ENCODE measurements at regions not wholly inside any gene's neighbourhood (a gene's known extent, or its start where the extent isn't known, plus 50 kb on each side); places are given as distances from the start of the nearest gene placed in this dataset.

DNA sequence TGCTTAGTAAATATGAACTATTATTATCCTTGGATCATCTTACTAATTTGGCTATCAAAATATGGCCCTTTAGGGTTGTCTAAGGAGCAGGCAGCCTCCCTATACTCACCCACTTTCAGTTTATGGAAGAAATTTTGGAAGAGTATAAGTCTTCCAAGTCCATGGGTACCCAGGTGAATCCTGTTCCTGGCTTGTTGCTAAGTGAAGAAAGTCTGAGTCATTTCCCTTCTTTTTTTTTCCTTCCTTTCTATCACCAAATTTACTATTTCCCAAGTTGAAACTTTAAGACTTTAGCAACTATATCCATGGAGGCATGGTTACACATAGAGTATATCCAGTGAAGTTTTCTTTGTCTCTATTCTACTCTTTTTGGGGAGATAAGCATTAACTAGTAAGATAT, 184.0 kb upstream of the ACTBL2 start:
- Histone ChIP-seq H3K4me1 (no peaks in the 10 kb centered on the region), H3K4me3 (no peak overlapping the region), H3K9me3 (no peaks in the 10 kb centered on the region), H3K27ac (no peak overlapping the region), H3K27me3 (no peaks in the 10 kb centered on the region), H3K36me3 (replicated peaks in 1 of 2; ENCODE audit: insufficient read depth in 1 of 2, low read depth in 2 of 2) (no peaks in the 10 kb centered on the region)
- DNase-seq (no peak), ATAC-seq (no peak)
- no peak for TF ChIP-seq POLR2A (IDR thresholded peaks at IDR 0.05)
- TF ChIP-seq, protein P1, sequence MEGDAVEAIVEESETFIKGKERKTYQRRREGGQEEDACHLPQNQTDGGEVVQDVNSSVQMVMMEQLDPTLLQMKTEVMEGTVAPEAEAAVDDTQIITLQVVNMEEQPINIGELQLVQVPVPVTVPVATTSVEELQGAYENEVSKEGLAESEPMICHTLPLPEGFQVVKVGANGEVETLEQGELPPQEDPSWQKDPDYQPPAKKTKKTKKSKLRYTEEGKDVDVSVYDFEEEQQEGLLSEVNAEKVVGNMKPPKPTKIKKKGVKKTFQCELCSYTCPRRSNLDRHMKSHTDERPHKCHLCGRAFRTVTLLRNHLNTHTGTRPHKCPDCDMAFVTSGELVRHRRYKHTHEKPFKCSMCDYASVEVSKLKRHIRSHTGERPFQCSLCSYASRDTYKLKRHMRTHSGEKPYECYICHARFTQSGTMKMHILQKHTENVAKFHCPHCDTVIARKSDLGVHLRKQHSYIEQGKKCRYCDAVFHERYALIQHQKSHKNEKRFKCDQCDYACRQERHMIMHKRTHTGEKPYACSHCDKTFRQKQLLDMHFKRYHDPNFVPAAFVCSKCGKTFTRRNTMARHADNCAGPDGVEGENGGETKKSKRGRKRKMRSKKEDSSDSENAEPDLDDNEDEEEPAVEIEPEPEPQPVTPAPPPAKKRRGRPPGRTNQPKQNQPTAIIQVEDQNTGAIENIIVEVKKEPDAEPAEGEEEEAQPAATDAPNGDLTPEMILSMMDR (IDR thresholded peaks at IDR 0.05) = no peak
- intact Hi-C loops (cut with DNase I) = no loop called here

- intact Hi-C loops (cut with DNase I) = no loop called here
- H3K4me1 ChIP-seq = no peaks in the 10 kb centered on the region
- H3K27ac ChIP-seq = no peak overlapping the region
- no peaks in the 10 kb centered on the region for H3K36me3 ChIP-seq (replicated peaks in 1 of 2; ENCODE audit: insufficient read depth in 1 of 2, low read depth in 2 of 2)
- ATAC-seq (no peak), DNase-seq (no peak)
- no peak for TF ChIP-seq POLR2A (IDR thresholded peaks at IDR 0.05)
- TF ChIP-seq, protein P1 (IDR thresholded peaks at IDR 0.05) = no peak
- no peak overlapping the region for H3K4me3 ChIP-seq
- no peaks in the 10 kb centered on the region for H3K27me3 ChIP-seq
- no peaks in the 10 kb centered on the region for H3K9me3 ChIP-seq
- 90 to 96% methylated on average over 7 of the region's 7 CpGs for WGBS, 2 donors
These were observed 182.7 kb upstream of the ACTBL2 start for GRCh38 chr5:57665146-57665936.

GRCh38 chr5:57664700-57665099, 182.1 kb upstream of the ACTBL2 start:
- intact Hi-C loops (cut with DNase I) = no loop called here
- TF ChIP-seq POLR2A (IDR thresholded peaks at IDR 0.05) = no peak
- TF ChIP-seq, protein P1 (IDR thresholded peaks at IDR 0.05) = no peak
- no peak overlapping the region for H3K4me3 ChIP-seq
- no peaks in the 10 kb centered on the region for H3K9me3 ChIP-seq
- no peaks in the 10 kb centered on the region for H3K4me1 ChIP-seq
- DNase-seq = no peak
- H3K27ac ChIP-seq = no peak overlapping the region
- 92 to 95% methylated on average over 1 of the region's 1 CpG for WGBS, 2 donors
- ATAC-seq = no peak
- no peaks in the 10 kb centered on the region for H3K27me3 ChIP-seq
- no peaks in the 10 kb centered on the region for H3K36me3 ChIP-seq (replicated peaks in 1 of 2; ENCODE audit: insufficient read depth in 1 of 2, low read depth in 2 of 2)

DNA sequence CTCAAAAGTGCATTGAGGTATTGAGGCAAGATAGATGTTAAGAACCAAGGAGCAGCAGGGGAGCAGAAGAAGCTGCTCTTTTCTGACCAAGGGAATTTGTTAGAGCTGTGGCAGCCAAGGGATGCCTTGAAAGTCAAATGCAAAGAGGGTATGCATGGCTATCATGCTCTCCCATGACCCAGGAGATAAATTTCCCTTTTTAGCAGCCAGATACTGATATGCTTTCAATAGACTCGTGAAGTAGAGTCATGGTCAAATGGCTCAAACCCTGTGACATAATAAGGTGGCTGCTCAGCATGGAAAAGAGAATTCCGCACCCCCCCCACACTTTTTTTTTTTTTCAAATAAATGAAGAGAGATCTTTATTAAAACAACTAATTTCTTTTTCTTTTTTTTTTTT, 180.9 kb upstream of the ACTBL2 start:
- WGBS, 2 donors = 79 to 82% methylated on average over 2 of the region's 2 CpGs
- Histone ChIP-seq H3K36me3 (replicated peaks in 1 of 2; ENCODE audit: insufficient read depth in 1 of 2, low read depth in 2 of 2) (no peaks in the 10 kb centered on the region), H3K27me3 (no peaks in the 10 kb centered on the region), H3K9me3 (no peaks in the 10 kb centered on the region), H3K27ac (no peak overlapping the region), H3K4me3 (no peak overlapping the region), H3K4me1 (no peaks in the 10 kb centered on the region)
- intact Hi-C loops (cut with DNase I) = no loop called here
- TF ChIP-seq POLR2A (IDR thresholded peaks at IDR 0.05) = no peak
- TF ChIP-seq, protein P1 (IDR thresholded peaks at IDR 0.05) = no peak
- DNase-seq = no peak
- ATAC-seq = no peak

DNA sequence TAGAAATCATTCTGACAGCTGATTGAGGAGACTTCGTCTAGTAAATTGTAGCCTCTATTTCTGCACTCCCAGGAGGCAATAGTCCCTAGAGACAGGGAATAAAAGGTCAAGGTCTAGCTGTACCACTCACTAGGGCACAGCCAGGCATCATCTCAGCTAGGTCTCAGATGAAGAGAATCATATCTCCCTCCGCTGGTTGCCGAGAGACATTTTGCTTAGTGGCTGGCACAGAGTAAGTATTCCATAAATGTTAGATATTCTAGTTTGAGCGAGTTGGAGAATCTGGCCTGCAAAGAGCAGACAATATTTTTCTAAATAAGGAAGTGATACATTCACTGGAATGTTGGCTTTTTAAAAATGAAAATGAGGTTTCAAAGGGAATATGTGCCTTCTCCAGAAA, 180.4 kb upstream of the ACTBL2 start:
- WGBS, 2 donors = 72 to 73% methylated on average over 4 of the region's 4 CpGs
- no peaks in the 10 kb centered on the region for H3K4me1 ChIP-seq
- TF ChIP-seq, protein P1 (IDR thresholded peaks at IDR 0.05) = no peak

More for the DNA sequence above, 180.4 kb upstream of the ACTBL2 start:
- Histone ChIP-seq H3K9me3 (no peaks in the 10 kb centered on the region), H3K27ac (no peak overlapping the region), H3K4me3 (no peak overlapping the region), H3K36me3 (replicated peaks in 1 of 2; ENCODE audit: insufficient read depth in 1 of 2, low read depth in 2 of 2) (no peaks in the 10 kb centered on the region), H3K27me3 (no peaks in the 10 kb centered on the region)
- no peak for DNase-seq
- intact Hi-C loops (cut with DNase I) = no loop called here
- no peak for ATAC-seq
